Omental fat pad (tissue), 3 donors: ENCODE measurements at regions not wholly inside any gene's neighbourhood (a gene's known extent, or its start where the extent isn't known, plus 50 kb on each side); places are given as distances from the start of the nearest gene placed in this dataset.

Experiments used
- ATAC-seq: fragments of 150-250 bp; one replicate; pipeline ENCODE4 v1.9.1; 2016; ENCODE audit warnings: mild to moderate bottlenecking, moderate library complexity; ENCODE audit not compliant: low FRiP score
- DNase-seq: peaks from one replicate; pipeline ENCODE4 v3.0.0-alpha.2; 2019; ENCODE audit warnings: low spot score
- CTCF ChIP-seq, 3 donors: fragments of 450-650 bp; IDR thresholded peaks; one replicate each; pipeline ENCODE4 v1.5.1; 2016 to 2017; ENCODE audit warnings: antibody characterized with exemption in 3 of 3, mild to moderate bottlenecking in 3 of 3, moderate library complexity in 2 of 3

DNA sequence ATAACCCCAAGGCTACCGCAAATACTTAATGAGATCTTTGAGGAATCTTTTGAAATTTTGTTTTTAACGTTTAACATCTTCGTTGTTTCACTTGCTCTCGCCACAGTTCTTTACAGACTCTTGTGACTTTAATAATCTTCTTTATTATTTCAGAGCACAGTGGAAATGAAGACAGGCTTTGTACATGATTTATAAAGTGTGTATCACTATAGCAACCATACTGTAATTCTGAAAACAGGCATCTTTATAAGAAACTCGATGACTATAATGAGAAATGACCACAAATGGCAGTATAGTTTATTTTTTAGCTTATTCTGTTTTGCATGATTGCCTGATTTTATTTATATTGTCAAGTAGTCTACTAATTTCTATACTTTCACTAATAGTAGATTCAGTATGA is 224.4 kb upstream of the GALNTL6 start:
- no peak for DNase-seq
- no peak for ATAC-seq
- TF ChIP-seq CTCF (IDR thresholded peaks at IDR 0.05): no peak

DNA sequence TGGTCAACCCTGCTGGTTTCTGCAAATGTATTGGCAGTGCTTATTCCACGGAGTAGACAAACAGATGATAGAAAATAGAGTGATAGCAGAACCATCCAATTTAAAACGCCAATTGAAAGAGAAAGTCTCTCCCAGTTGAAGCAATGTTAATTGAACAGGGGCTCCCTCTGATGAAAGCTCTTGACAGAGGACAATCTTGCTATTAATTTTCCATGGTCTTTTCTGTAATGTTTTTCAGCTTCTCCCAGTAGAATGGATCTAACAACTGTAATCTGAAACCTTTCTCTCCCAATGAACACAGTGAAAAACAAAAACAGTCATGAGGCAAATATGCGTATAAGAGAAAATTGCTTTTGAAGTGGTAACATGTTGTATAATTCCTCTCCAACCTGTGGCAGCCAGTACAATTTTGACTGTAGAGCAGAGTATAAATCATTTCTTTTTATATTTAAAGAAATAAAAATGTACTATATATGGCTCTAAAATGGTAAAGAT is 225.1 kb upstream of the GALNTL6 start:
- ATAC-seq: no peak
- TF ChIP-seq CTCF (IDR thresholded peaks at IDR 0.05): no peak
- no peak for DNase-seq

GRCh38 chr4:171583790-171584189 is 229.4 kb upstream of the GALNTL6 start:
- ATAC-seq (no peak), DNase-seq (no peak)
- no peak for TF ChIP-seq CTCF (IDR thresholded peaks at IDR 0.05)

DNA sequence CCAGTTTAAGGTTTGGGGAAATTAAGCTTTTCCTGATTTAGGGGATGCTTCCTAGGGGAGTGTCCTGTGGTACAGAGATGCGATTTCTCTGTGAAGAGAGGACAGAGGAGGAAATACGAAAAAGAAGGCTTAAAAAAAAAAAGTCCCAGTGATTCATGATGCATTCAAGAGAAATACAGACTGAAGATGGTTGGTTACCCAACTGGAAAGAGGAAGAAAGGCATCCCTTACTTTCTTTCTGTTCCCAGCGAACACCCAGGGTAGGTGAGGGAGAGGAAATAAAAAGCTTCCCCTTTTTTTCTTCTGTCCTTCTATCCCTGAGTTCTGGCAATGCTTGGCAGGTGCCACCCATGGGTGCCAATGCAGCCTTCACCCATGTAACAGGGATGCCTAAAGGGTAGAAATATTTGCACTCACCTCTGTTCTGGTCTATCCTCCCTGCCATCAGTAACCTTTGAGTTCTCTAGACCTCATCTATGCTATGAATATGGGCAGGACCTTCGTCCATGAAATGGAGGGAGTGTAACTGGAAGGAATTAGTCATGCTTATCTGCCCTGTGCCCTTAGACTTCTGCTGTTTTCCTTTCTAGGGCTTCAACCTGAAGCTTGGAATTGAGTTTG is 230.1 kb upstream of the GALNTL6 start:
- TF ChIP-seq CTCF (IDR thresholded peaks at IDR 0.05): no peak
- ATAC-seq (no peak), DNase-seq (no peak)

GRCh38 chr4:171573181-171573580 is 240.0 kb upstream of the GALNTL6 start:
- no peak for TF ChIP-seq CTCF (IDR thresholded peaks at IDR 0.05)
- ATAC-seq (no peak), DNase-seq (no peak)

DNA sequence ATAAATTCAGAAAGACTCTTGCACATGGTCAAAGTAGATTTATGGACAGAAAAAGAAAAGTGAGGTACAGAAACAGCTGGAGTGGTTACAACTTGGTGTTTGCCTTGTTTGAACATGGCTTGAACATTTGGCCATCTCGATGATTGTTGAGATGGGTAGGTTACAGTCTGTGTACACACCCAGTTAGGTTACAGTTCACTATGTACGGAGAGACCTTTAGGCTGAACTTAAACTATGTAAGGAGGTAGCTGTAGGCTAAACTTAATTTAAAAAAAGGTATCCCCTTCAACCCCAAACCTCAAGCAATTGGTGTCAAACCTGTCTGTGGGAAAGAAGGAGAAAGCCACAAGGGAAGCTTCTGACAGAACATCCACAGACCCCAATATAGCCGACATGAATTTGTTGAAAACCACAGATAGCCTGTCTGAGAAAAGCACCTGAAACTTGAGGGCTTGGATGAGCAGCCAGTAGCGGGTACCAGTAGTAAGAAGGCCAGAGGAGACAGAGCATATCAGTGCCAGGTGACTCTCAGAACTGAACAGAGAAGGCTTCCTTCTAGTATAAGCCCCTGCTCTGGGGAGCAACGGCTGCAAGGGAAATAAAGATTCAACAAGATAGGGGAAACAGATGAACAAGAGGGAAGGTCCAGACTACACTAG is 247.9 kb upstream of the GALNTL6 start:
- TF ChIP-seq CTCF (IDR thresholded peaks at IDR 0.05): no peak
- ATAC-seq (no peak), DNase-seq (no peak)

- ATAC-seq (no peak), DNase-seq (no peak)
- TF ChIP-seq CTCF (IDR thresholded peaks at IDR 0.05): no peak
Measured at GRCh38 chr4:171561419-171561818, 251.8 kb upstream of the GALNTL6 start.
